Sigmoid colon (tissue), 6 donors: ENCODE measurements at regions not wholly inside any gene's neighbourhood (a gene's known extent, or its start where the extent isn't known, plus 50 kb on each side); places are given as distances from the start of the nearest gene placed in this dataset.
"Not testable (repeated sequence)": the region's sequence is repeated elsewhere in the genome, so short reads cannot be mapped to it uniquely, and the experiment has no call there.

Source experiments
- DNase-seq: peaks from one replicate; pipeline ENCODE4 v3.0.0-alpha.2; 2019
- H3K27ac ChIP-seq, 4 donors: fragments of 200-600 bp; sonication (generic); one replicate each; pipeline ENCODE4 v1.5.1; 2016 to 2019; ENCODE audit warnings: mild to moderate bottlenecking in 1 of 4
- H3K27me3 ChIP-seq, 3 donors: fragments of 200-600 bp; sonication (generic); one replicate each; pipeline ENCODE4 v1.5.1; 2019; ENCODE audit warnings: mild to moderate bottlenecking in 1 of 3
- H3K36me3 ChIP-seq, 4 donors: fragments of 200-600 bp; sonication (generic); one replicate each; pipeline ENCODE4 v1.5.1; 2016 to 2019
- H3K4me1 ChIP-seq, 4 donors: fragments of 200-600 bp; sonication (generic); one replicate each; pipeline ENCODE4 v1.5.1; 2017 to 2019
- H3K4me3 ChIP-seq, 4 donors: fragments of 200-600 bp; sonication (generic); one replicate each; pipeline ENCODE4 v1.5.1; 2017 to 2019; ENCODE audit warnings: mild to moderate bottlenecking in 2 of 4, moderate library complexity in 1 of 4
- H3K9me3 ChIP-seq, 4 donors: fragments of 200-600 bp in 3 of 4; sonication (generic) in 3 of 4; one replicate each; pipeline versions ENCODE4 v1.5.1 to v1.6.1; 2013 to 2019
- CTCF ChIP-seq, 4 experiments: fragments of 450-650 bp in 3 of 4; fragments of 200-600 bp in 1 of 4; IDR thresholded peaks; one replicate each; pipeline ENCODE4 v1.5.1; 2016 to 2019; ENCODE audit warnings: antibody characterized with exemption in 4 of 4, mild to moderate bottlenecking in 3 of 4, moderate library complexity in 2 of 4
- EP300 ChIP-seq, 4 donors: sonication (generic); formaldehyde crosslinking; IDR thresholded peaks; one replicate each; pipeline ENCODE4 v1.6.1; 2017; ENCODE audit warnings: antibody characterized with exemption in 4 of 4
- POLR2A ChIP-seq, 2 donors: fragments of 450-650 bp; IDR thresholded peaks; one replicate each; pipeline ENCODE4 v1.6.1; 2016; ENCODE audit warnings: antibody characterized with exemption in 2 of 2, mild to moderate bottlenecking in 2 of 2, moderate library complexity in 2 of 2
- POLR2AphosphoS5 ChIP-seq, 4 donors: sonication (generic); formaldehyde crosslinking; IDR thresholded peaks; one replicate each; pipeline ENCODE4 v1.6.1; 2017; ENCODE audit warnings: antibody characterized with exemption in 4 of 4
- WGBS, 2 donors: extraction: QIAGEN DNeasy Blood & Tissue Kit; methylation state at CpG; one replicate each; pipeline ENCODE4 v1.1.7; 2013; 5-methylcytosine and 5-hydroxymethylcytosine counted together
- intact Hi-C: fragments of 100-400 bp; cut with DNase I; formaldehyde crosslinking; loops from one replicate; pipeline ENCODE4 v1.15.1; 2023
- donor health status: healthy with polysubstance abuse.
- donor health status: healthy.

- Histone ChIP-seq H3K36me3 (no peaks in the 10 kb centered on the region), H3K27ac (no peak overlapping the region), H3K27me3 (no peaks in the 10 kb centered on the region), H3K4me3 (no peak overlapping the region), H3K9me3 (no peaks in the 10 kb centered on the region), H3K4me1 (peaks cover 0 to 15% (median 0%) of the 10 kb centered on the region in 4 donors)
- 94 to 96% methylated on average over 3 of the region's 3 CpGs for WGBS, 2 donors
- DNase-seq, result no peak
- TF ChIP-seq POLR2A (IDR thresholded peaks at IDR 0.05) (no peak), EP300 (IDR thresholded peaks at IDR 0.05) (no peak), POLR2AphosphoS5 (IDR thresholded peaks at IDR 0.05) (no peak), CTCF (IDR thresholded peaks at IDR 0.05) (no peak)
- intact Hi-C loops, result no loop called here
Observed at GRCh38 chr12:124091835-124092234, 118.8 kb downstream of the ZNF664 start.

GRCh38 chr12:124092532-124092931, 119.5 kb downstream of the ZNF664 start:
- H3K36me3 ChIP-seq, H3K27me3 ChIP-seq, H3K4me3 ChIP-seq, DNase-seq, H3K9me3 ChIP-seq, intact Hi-C loops, H3K27ac ChIP-seq: not testable (repeated sequence)
- H3K4me1 ChIP-seq, result peaks cover 0 to 17% (median 5%) of the 10 kb centered on the region in 4 donors

GRCh38 chr12:124093297-124093696, 120.3 kb downstream of the ZNF664 start:
- Histone ChIP-seq H3K4me3 (no peak overlapping the region), H3K9me3 (no peaks in the 10 kb centered on the region), H3K4me1 (peaks cover 0 to 17% (median 12%) of the 10 kb centered on the region in 4 donors), H3K27ac (no peak overlapping the region), H3K36me3 (no peaks in the 10 kb centered on the region), H3K27me3 (no peaks in the 10 kb centered on the region)
- TF ChIP-seq CTCF (IDR thresholded peaks at IDR 0.05), result no peak
- TF ChIP-seq POLR2A (IDR thresholded peaks at IDR 0.05), result no peak
- no peak for TF ChIP-seq EP300 (IDR thresholded peaks at IDR 0.05)
- TF ChIP-seq POLR2AphosphoS5 (IDR thresholded peaks at IDR 0.05), result no peak
- DNase-seq, result no peak
- intact Hi-C loops, result no loop called here

GRCh38 chr12:124094188-124094587, 121.2 kb downstream of the ZNF664 start:
- WGBS, 2 donors, result 75 to 81% methylated on average over 4 of the region's 4 CpGs
- H3K27me3 ChIP-seq, result no peaks in the 10 kb centered on the region
- TF ChIP-seq POLR2AphosphoS5 (IDR thresholded peaks at IDR 0.05) (no peak), EP300 (IDR thresholded peaks at IDR 0.05) (no peak), POLR2A (IDR thresholded peaks at IDR 0.05) (no peak), CTCF (IDR thresholded peaks at IDR 0.05) (no peak)
- H3K4me1 ChIP-seq, result peaks cover 0 to 21% (median 14%) of the 10 kb centered on the region in 4 donors
- intact Hi-C loops, result no loop called here
- no peak for DNase-seq
- H3K27ac ChIP-seq, result no peak overlapping the region
- no peaks in the 10 kb centered on the region for H3K9me3 ChIP-seq
- no peak overlapping the region for H3K4me3 ChIP-seq
- no peaks in the 10 kb centered on the region for H3K36me3 ChIP-seq

GRCh38 chr12:124094733-124095132, 121.7 kb downstream of the ZNF664 start:
- Histone ChIP-seq H3K27ac (no peak overlapping the region), H3K27me3 (no peaks in the 10 kb centered on the region), H3K4me1 (peaks cover 0 to 21% (median 14%) of the 10 kb centered on the region in 4 donors), H3K9me3 (no peaks in the 10 kb centered on the region), H3K36me3 (no peaks in the 10 kb centered on the region), H3K4me3 (no peak overlapping the region)
- 33 to 58% methylated on average over 5 of the region's 5 CpGs for WGBS, 2 donors
- TF ChIP-seq POLR2A (IDR thresholded peaks at IDR 0.05), result no peak
- no peak for TF ChIP-seq POLR2AphosphoS5 (IDR thresholded peaks at IDR 0.05)
- no peak for TF ChIP-seq EP300 (IDR thresholded peaks at IDR 0.05)
- TF ChIP-seq CTCF (IDR thresholded peaks at IDR 0.05), result no peak
- DNase-seq, result no peak
- intact Hi-C loops, result no loop called here
